GM12878 (cell line): ENCODE measurements at regions not wholly inside any gene's neighbourhood (a gene's known extent, or its start where the extent isn't known, plus 50 kb on each side); places are given as distances from the start of the nearest gene placed in this dataset.

Source experiments
- ATAC-seq: fragments of 200-7000 bp; cut with Tn5 transposase; 3 replicates; pipeline ENCODE4 v1.9.1; 2020; ENCODE audit warnings: mild to moderate bottlenecking, moderate library complexity
- BruUV-seq: library from RNA; stranded (reverse); fragments of 400-500 nt; replicated peaks from 2 replicates; lab custom pipeline; 2021; lab: Mats Ljungman, UMichigan
- CTCF ChIA-PET: fragments of 300-600 bp; sonication (Branson Sonifier 250); formaldehyde crosslinking; extraction: SDS; loops from one replicate; lab custom pipeline; 2021; ENCODE audit warnings: inconsistent platforms; lab: Yijun Ruan, JAX
- POLR2A ChIA-PET: fragments of 350-600 bp; formaldehyde crosslinking; extraction: SDS; loops from one replicate; lab custom pipeline; 2021; ENCODE audit warnings: inconsistent platforms; lab: Charles Lee
- RAD21 ChIA-PET: fragments of 300-600 bp; sonication (Branson Sonifier 250); formaldehyde crosslinking; loops from one replicate; lab custom pipeline; 2023; ENCODE audit warnings: antibody characterized with exemption; ENCODE audit not compliant: unreplicated experiment; lab: Charles Lee
- SMC1A ChIA-PET: fragments of 300-600 bp; sonication (Branson Sonifier 250); formaldehyde crosslinking; loops from one replicate; lab custom pipeline; 2023; ENCODE audit not compliant: unreplicated experiment, uncharacterized antibody; lab: Charles Lee
- DNase-seq: peaks from one replicate; pipeline ENCODE4 v3.0.0-alpha.2; 2011; ENCODE audit warnings: low read depth, low spot score
- FAIRE-seq: peaks from 3 replicates; lab custom pipeline; 2011; peaks lifted over from hg19 to GRCh38; lab: Jason Lieb, UNC
- H2AFZ ChIP-seq: 2 replicates; pipeline ENCODE4 v1.6.0; 2011; ENCODE audit warnings: low read depth, low read length, control low read depth; ENCODE audit not compliant: control insufficient read depth
- H3K27ac ChIP-seq: 2 replicates; pipeline ENCODE4 v1.5.1; 2011; ENCODE audit warnings: control low read depth; ENCODE audit not compliant: control insufficient read depth, insufficient read depth
- H3K27me3 ChIP-seq, 2 experiments: replicated peaks in 1 of 2; 2 replicates each; pipeline versions ENCODE4 v1.6.0 to v1.6.1; 2011; ENCODE audit warnings: low read length in 1 of 2; ENCODE audit not compliant: control insufficient read depth in 2 of 2, insufficient read depth in 2 of 2
- H3K36me3 ChIP-seq, 2 experiments: 2 replicates each; pipeline ENCODE4 v1.5.1; 2011; ENCODE audit warnings: low read length in 1 of 2; ENCODE audit not compliant: control insufficient read depth in 2 of 2, insufficient read depth in 2 of 2
- H3K4me1 ChIP-seq: 2 replicates; pipeline ENCODE4 v1.6.1; 2011; ENCODE audit warnings: mild to moderate bottlenecking, low read length, moderate library complexity, mixed read lengths; ENCODE audit not compliant: control insufficient read depth, insufficient read depth
- H3K4me2 ChIP-seq: 2 replicates; pipeline ENCODE4 v1.6.0; 2011; ENCODE audit warnings: control low read depth; ENCODE audit not compliant: control insufficient read depth, insufficient read depth
- H3K4me3 ChIP-seq: fragments of 200-600 bp; sonication (generic); 2 replicates; pipeline ENCODE4 v1.5.1; 2016
- H3K79me2 ChIP-seq: 2 replicates; pipeline ENCODE4 v1.6.0; 2011; ENCODE audit warnings: low read length; ENCODE audit not compliant: control insufficient read depth, insufficient read depth
- H3K9ac ChIP-seq: 2 replicates; pipeline ENCODE4 v1.8.0; 2011; ENCODE audit warnings: low read length, control low read depth, mixed read lengths; ENCODE audit not compliant: control insufficient read depth, insufficient read depth
- H3K9me3 ChIP-seq: replicated peaks from 3 replicates; pipeline ENCODE4 v1.5.1; 2011; ENCODE audit warnings: mild to moderate bottlenecking, low read length; ENCODE audit not compliant: control insufficient read depth, insufficient read depth
- H4K20me1 ChIP-seq: 2 replicates; pipeline ENCODE4 v1.6.0; 2011; ENCODE audit not compliant: control insufficient read depth, insufficient read depth
- ASH2L ChIP-seq: fragments of 300-600, 200-600 bp; sonication (generic); IDR thresholded peaks from 2 replicates; pipeline ENCODE4 v1.6.1; 2017; ENCODE audit warnings: low read depth, mild to moderate bottlenecking, borderline replicate concordance
- BMI1 ChIP-seq: fragments of 450-650 bp; IDR thresholded peaks from 2 replicates; pipeline ENCODE4 v1.6.1; 2016; ENCODE audit warnings: mild to moderate bottlenecking, moderate library complexity, borderline replicate concordance
- CREM ChIP-seq: IDR thresholded peaks from 2 replicates; pipeline ENCODE4 v1.6.1; 2014; ENCODE audit warnings: antibody characterized with exemption, low read depth
- GABPA ChIP-seq: IDR thresholded peaks from 2 replicates; pipeline ENCODE4 v1.6.1; 2014; ENCODE audit warnings: antibody characterized with exemption, low read depth, mild to moderate bottlenecking, inconsistent platforms
- KAT2A ChIP-seq: conservative IDR thresholded peaks from 2 replicates; pipeline ENCODE4 v1.6.1; 2011; ENCODE audit warnings: low read depth, low read length; ENCODE audit not compliant: control insufficient read depth
- KLF5 ChIP-seq: fragments of 450-650 bp; IDR thresholded peaks from 2 replicates; pipeline ENCODE4 v1.6.1; 2014; ENCODE audit warnings: mild to moderate bottlenecking; ENCODE audit not compliant: partially characterized antibody
- MEF2B ChIP-seq: fragments of 450-650 bp; IDR thresholded peaks from 2 replicates; pipeline ENCODE4 v1.6.1; 2018; ENCODE audit warnings: mild to moderate bottlenecking, moderate library complexity; ENCODE audit not compliant: partially characterized antibody, poor library complexity, severe bottlenecking
- MTA2 ChIP-seq: fragments of 450-650 bp; IDR thresholded peaks from 2 replicates; pipeline ENCODE4 v1.6.1; 2016; ENCODE audit warnings: low read depth, mild to moderate bottlenecking, moderate library complexity
- NRF1 ChIP-seq: conservative IDR thresholded peaks from 2 replicates; pipeline ENCODE4 v1.6.1; 2011; ENCODE audit warnings: mild to moderate bottlenecking, low read depth, low read length, improper control_type of control experiment
- PBX3 ChIP-seq: IDR thresholded peaks from 2 replicates; pipeline ENCODE4 v1.6.1; 2011; ENCODE audit warnings: mild to moderate bottlenecking, low read depth, low read length, moderate library complexity; ENCODE audit not compliant: insufficient replicate concordance
- RB1 ChIP-seq: fragments of 450-650 bp; formaldehyde crosslinking; IDR thresholded peaks from 2 replicates; pipeline ENCODE4 v1.6.1; 2017; ENCODE audit warnings: mild to moderate bottlenecking, borderline replicate concordance
- RELA ChIP-seq: fragments of 450-650 bp; IDR thresholded peaks from 2 replicates; pipeline ENCODE4 v1.8.0; 2014; ENCODE audit warnings: borderline replicate concordance; ENCODE audit not compliant: partially characterized antibody
- SP1 ChIP-seq: IDR thresholded peaks from one replicate; pipeline ENCODE4 v1.6.1; 2011; ENCODE audit warnings: low read depth, low read length
- SRF ChIP-seq, 2 experiments: IDR thresholded peaks; 2 replicates each; pipeline ENCODE4 v1.6.1; 2011; ENCODE audit warnings: low read depth in 2 of 2, low read length in 2 of 2, mild to moderate bottlenecking in 1 of 2, moderate library complexity in 1 of 2
- TCF3 ChIP-seq: IDR thresholded peaks from 2 replicates; pipeline ENCODE4 v1.6.1; 2012; ENCODE audit warnings: low read depth, mild to moderate bottlenecking, low read length, borderline replicate concordance; ENCODE audit not compliant: insufficient read depth
- WRNIP1 ChIP-seq: IDR thresholded peaks from 2 replicates; pipeline ENCODE4 v1.6.1; 2011; ENCODE audit warnings: low read depth, low read length, improper control_type of control experiment, borderline replicate concordance
- ZNF207 ChIP-seq: fragments of 450-650 bp; IDR thresholded peaks from 2 replicates; pipeline ENCODE4 v1.6.1; 2014; ENCODE audit warnings: antibody characterized with exemption, mild to moderate bottlenecking, borderline replicate concordance
- ZSCAN29 ChIP-seq: fragments of 450-650 bp; IDR thresholded peaks from 2 replicates; pipeline ENCODE4 v1.6.1; 2017; ENCODE audit warnings: mild to moderate bottlenecking, moderate library complexity
- WGBS: methylation state at CpG from one replicate; pipeline ENCODE4 v1.1.6; 2016; ENCODE audit warnings: low lambda C conversion rate; ENCODE audit not compliant: insufficient replicate concordance, insufficient coverage; ENCODE audit errors: missing lambda C conversion rate; 5-methylcytosine and 5-hydroxymethylcytosine counted together
- in situ Hi-C: fragments of 300-500 bp; cut with MboI; formaldehyde crosslinking; loops from 9 replicates; pipeline ENCODE4 v1.14.3; 2018; ENCODE audit warnings: mixed read lengths
- intact Hi-C: fragments of 100-400 bp; cut with micrococcal nuclease; formaldehyde crosslinking; loops from one replicate; pipeline ENCODE4 v1.14.2; 2022; ENCODE audit not compliant: unreplicated experiment

- DNase-seq: no peak
- no peaks in the 10 kb centered on the region for H4K20me1 ChIP-seq
- H3K4me3 ChIP-seq: no peak overlapping the region
- H3K9me3 ChIP-seq: no peaks in the 10 kb centered on the region
- no peaks in the 10 kb centered on the region for H3K27me3 ChIP-seq
- WGBS: 15% methylated on average over 3 of the region's 3 CpGs
- ChIA-PET CTCF (interaction anchor here (1.0 kb wide), 1 partner anchor 13 kb away, joined by 3 read pairs; no protein-coding TSS in a partner anchor), RAD21 (interaction anchor here (0.6 kb wide), 1 partner anchor 25 kb away, joined by 3 read pairs; no protein-coding TSS in a partner anchor), SMC1A (no interaction called here), POLR2A (interaction anchor here (0.6 kb wide), 1 partner anchor 72 kb away, joined by 3 read pairs; no protein-coding TSS in a partner anchor)
- H2AFZ ChIP-seq: no peak overlapping the region
- ATAC-seq: no peak
- no TSS peak for BruUV-seq
- H3K79me2 ChIP-seq: no peaks in the 10 kb centered on the region
- H3K4me2 ChIP-seq: no peak overlapping the region
- no peak overlapping the region for H3K27ac ChIP-seq
- intact Hi-C loops (no loop called here), in situ Hi-C loops (no loop called here)
- no peaks in the 10 kb centered on the region for H3K36me3 ChIP-seq
- no peak overlapping the region for H3K9ac ChIP-seq
- H3K4me1 ChIP-seq: no peaks in the 10 kb centered on the region
- TF ChIP-seq KLF5 (no peak), WRNIP1 (no peak), CREM (no peak), PBX3 (no peak)
- no peak for FAIRE-seq
Measured at GRCh38 chr5:124185716-124186115, 560.7 kb downstream of the ZNF608 start.

GRCh38 chr5:124182133-124182532, 564.3 kb downstream of the ZNF608 start:
- Histone ChIP-seq H3K27me3 (no peaks in the 10 kb centered on the region), H3K9ac (no peak overlapping the region), H2AFZ (no peak overlapping the region), H3K9me3 (no peaks in the 10 kb centered on the region), H3K4me2 (no peak overlapping the region), H3K27ac (no peak overlapping the region), H3K4me3 (no peak overlapping the region), H4K20me1 (no peaks in the 10 kb centered on the region), H3K79me2 (no peaks in the 10 kb centered on the region), H3K4me1 (no peaks in the 10 kb centered on the region), H3K36me3 (no peaks in the 10 kb centered on the region)
- FAIRE-seq (no peak), ATAC-seq (no peak), DNase-seq (no peak)
- in situ Hi-C loops: no loop called here
- RAD21 ChIA-PET: no interaction called here
- POLR2A ChIA-PET: no interaction called here
- CTCF ChIA-PET: no interaction called here
- intact Hi-C loops: no loop called here
- BruUV-seq: no TSS peak
- SMC1A ChIA-PET: no interaction called here
- TF ChIP-seq ZSCAN29 (no peak), NRF1 (no peak), SP1 (no peak), BMI1 (no peak), MTA2 (no peak), ZNF207 (no peak), RELA (no peak), SRF (IDR thresholded peaks at IDR 0.05; ENCODE audit: low read depth in 2 of 2, low read length in 2 of 2) (no peak), RB1 (no peak), ASH2L (no peak), MEF2B (no peak), GABPA (no peak), KAT2A (no peak), TCF3 (no peak)
